Parathyroid adenoma (tissue), 2 donors: ENCODE measurements at regions not wholly inside any gene's neighbourhood (a gene's known extent, or its start where the extent isn't known, plus 50 kb on each side); places are given as distances from the start of the nearest gene placed in this dataset.

Experiments used
- H2AFZ ChIP-seq: fragments of 300-600 bp; sonication (generic); one replicate; pipeline ENCODE4 v1.7.0; 2017; ENCODE audit warnings: antibody characterized with exemption, mild to moderate bottlenecking
- H3K27ac ChIP-seq: fragments of 300-600 bp; sonication (generic); one replicate; pipeline ENCODE4 v1.7.0; 2017
- H3K27me3 ChIP-seq: fragments of 300-600 bp; sonication (generic); one replicate; pipeline ENCODE4 v1.7.0; 2017; ENCODE audit warnings: low read length; ENCODE audit not compliant: control insufficient read depth, insufficient read depth
- H3K36me3 ChIP-seq: fragments of 300-600 bp; sonication (generic); one replicate; pipeline ENCODE4 v1.7.0; 2017; ENCODE audit warnings: low read length; ENCODE audit not compliant: control insufficient read depth, insufficient read depth
- H3K4me1 ChIP-seq: fragments of 300-600 bp; sonication (generic); one replicate; pipeline ENCODE4 v1.7.0; 2017; ENCODE audit warnings: control low read depth
- H3K4me2 ChIP-seq: fragments of 300-600 bp; sonication (generic); one replicate; pipeline ENCODE4 v1.7.0; 2017; ENCODE audit warnings: low read length
- H3K4me3 ChIP-seq: fragments of 300-600 bp; sonication (generic); one replicate; pipeline ENCODE4 v1.7.0; 2017; ENCODE audit warnings: low read depth, low read length
- H3K79me2 ChIP-seq: fragments of 300-600 bp; sonication (generic); one replicate; pipeline ENCODE4 v1.7.0; 2017; ENCODE audit warnings: control low read depth
- H3K9ac ChIP-seq: fragments of 300-600 bp; sonication (generic); one replicate; pipeline ENCODE4 v1.7.0; 2017; ENCODE audit warnings: mild to moderate bottlenecking
- H3K9me3 ChIP-seq: fragments of 300-600 bp; sonication (generic); one replicate; pipeline ENCODE4 v1.7.0; 2017; ENCODE audit warnings: low read length; ENCODE audit not compliant: control insufficient read depth
- TF ChIP-seq, protein P1 (sequence below): fragments of 300-600 bp; sonication (generic); IDR thresholded peaks from one replicate; pipeline ENCODE4 v1.7.0; 2017; ENCODE audit warnings: antibody characterized with exemption, mild to moderate bottlenecking
- donor health status: primary hyperparathyroidism.

DNA sequence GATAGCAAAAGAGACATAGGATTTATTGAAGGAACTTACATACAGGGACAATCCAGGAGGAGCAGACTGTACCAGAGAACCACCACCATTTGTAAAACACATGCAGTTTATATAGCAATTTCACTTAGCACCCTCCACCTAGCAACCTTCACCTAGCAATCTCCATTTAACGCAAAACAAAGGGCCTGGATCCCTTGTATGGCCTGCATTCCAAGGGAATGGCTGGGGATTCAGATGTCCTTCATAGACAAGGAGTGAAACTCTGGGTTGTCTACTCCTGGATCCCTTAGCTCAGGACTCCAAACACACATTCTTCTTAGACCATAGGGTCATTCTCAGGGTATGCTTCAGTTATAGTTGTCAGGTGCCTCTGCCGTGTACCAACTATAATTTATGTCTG lies 1324.9 kb downstream of the HACE1 start:
- no peaks in the 10 kb centered on the region for H3K27me3 ChIP-seq
- H3K4me2 ChIP-seq: no peak overlapping the region
- no peak overlapping the region for H3K9ac ChIP-seq
- no peaks in the 10 kb centered on the region for H3K9me3 ChIP-seq
- H3K4me3 ChIP-seq: no peak overlapping the region
- H3K27ac ChIP-seq: no peak overlapping the region
- H3K4me1 ChIP-seq: no peaks in the 10 kb centered on the region
- TF ChIP-seq, protein P1, sequence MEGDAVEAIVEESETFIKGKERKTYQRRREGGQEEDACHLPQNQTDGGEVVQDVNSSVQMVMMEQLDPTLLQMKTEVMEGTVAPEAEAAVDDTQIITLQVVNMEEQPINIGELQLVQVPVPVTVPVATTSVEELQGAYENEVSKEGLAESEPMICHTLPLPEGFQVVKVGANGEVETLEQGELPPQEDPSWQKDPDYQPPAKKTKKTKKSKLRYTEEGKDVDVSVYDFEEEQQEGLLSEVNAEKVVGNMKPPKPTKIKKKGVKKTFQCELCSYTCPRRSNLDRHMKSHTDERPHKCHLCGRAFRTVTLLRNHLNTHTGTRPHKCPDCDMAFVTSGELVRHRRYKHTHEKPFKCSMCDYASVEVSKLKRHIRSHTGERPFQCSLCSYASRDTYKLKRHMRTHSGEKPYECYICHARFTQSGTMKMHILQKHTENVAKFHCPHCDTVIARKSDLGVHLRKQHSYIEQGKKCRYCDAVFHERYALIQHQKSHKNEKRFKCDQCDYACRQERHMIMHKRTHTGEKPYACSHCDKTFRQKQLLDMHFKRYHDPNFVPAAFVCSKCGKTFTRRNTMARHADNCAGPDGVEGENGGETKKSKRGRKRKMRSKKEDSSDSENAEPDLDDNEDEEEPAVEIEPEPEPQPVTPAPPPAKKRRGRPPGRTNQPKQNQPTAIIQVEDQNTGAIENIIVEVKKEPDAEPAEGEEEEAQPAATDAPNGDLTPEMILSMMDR: no peak
- H3K79me2 ChIP-seq: no peaks in the 10 kb centered on the region
- H3K36me3 ChIP-seq: no peaks in the 10 kb centered on the region
- no peak overlapping the region for H2AFZ ChIP-seq

DNA sequence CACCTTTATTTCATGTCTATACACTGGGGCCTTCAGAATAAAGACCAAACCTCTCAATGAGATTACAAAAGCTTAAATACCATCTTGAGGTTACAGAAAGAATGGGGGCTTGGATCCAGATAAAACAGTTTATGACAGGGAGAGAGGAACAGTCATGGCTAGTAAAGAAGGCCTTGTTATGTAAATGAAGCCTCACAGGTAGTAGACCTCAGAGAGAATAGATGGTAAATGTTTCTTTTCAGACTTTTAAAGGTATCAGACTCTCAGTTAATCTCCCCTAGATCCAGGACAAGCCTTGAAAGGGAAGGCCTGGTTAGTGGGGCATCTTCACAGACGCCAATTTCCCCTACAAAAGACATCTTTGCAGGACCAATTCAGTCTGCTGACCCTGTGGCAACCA lies 1325.6 kb downstream of the HACE1 start:
- no peaks in the 10 kb centered on the region for H3K9me3 ChIP-seq
- TF ChIP-seq, protein P1: no peak
- H2AFZ ChIP-seq: no peak overlapping the region
- H3K79me2 ChIP-seq: no peaks in the 10 kb centered on the region
- no peak overlapping the region for H3K4me3 ChIP-seq
- H3K27me3 ChIP-seq: no peaks in the 10 kb centered on the region
- H3K36me3 ChIP-seq: no peaks in the 10 kb centered on the region
- no peak overlapping the region for H3K27ac ChIP-seq
- no peaks in the 10 kb centered on the region for H3K4me1 ChIP-seq
- H3K4me2 ChIP-seq: no peak overlapping the region
- H3K9ac ChIP-seq: no peak overlapping the region

DNA sequence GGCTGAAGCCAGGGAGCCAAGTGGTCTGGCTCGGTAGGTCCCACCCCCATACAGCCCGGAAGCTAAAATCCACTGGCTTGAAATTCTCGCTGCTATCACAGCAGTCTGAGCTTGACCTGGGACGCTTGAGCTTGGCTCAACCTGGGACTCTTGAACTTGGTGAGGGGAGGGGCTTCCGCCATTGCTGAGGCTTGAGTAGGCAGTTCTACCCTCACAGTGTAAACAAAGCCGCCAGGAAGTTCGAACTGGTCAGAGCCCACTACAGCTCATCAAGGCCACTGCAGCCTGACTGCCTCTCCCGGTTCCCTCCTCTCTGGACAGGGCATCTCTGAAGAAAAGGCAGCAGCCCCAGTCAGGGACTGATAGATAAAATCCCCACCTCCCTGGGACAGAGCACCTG lies 1337.7 kb downstream of the HACE1 start:
- TF ChIP-seq, protein P1: no peak
- Histone ChIP-seq H3K4me3 (no peak overlapping the region), H2AFZ (no peak overlapping the region), H3K27ac (no peak overlapping the region), H3K9me3 (no peaks in the 10 kb centered on the region), H3K9ac (no peak overlapping the region), H3K36me3 (no peaks in the 10 kb centered on the region), H3K79me2 (no peaks in the 10 kb centered on the region), H3K4me1 (no peaks in the 10 kb centered on the region), H3K27me3 (no peaks in the 10 kb centered on the region), H3K4me2 (no peak overlapping the region)

DNA sequence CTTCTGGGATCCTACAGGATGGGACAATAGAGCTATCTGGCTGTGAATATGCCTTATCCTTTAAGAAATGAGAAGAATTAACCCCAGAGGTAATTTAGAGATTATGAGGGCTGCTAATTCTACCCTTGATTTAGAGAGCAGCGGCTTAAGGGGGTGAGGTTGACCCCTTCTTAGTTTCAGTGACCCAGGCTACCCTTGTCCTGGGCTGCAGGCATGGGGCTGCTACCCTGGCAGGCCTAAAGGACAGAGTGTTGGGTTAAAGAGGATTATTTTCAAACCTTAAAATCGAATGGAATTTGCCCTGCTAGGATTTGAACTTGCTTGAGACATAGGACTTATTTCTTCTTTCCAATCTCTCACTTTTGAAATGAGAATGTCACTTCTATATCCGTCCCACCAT lies 1343.4 kb downstream of the HACE1 start:
- TF ChIP-seq, protein P1: no peak
- Histone ChIP-seq H3K9ac (no peak overlapping the region), H3K4me2 (no peak overlapping the region), H3K9me3 (no peaks in the 10 kb centered on the region), H3K27me3 (no peaks in the 10 kb centered on the region), H3K4me1 (no peaks in the 10 kb centered on the region), H2AFZ (no peak overlapping the region), H3K36me3 (no peaks in the 10 kb centered on the region), H3K4me3 (no peak overlapping the region), H3K27ac (no peak overlapping the region), H3K79me2 (no peaks in the 10 kb centered on the region)

DNA sequence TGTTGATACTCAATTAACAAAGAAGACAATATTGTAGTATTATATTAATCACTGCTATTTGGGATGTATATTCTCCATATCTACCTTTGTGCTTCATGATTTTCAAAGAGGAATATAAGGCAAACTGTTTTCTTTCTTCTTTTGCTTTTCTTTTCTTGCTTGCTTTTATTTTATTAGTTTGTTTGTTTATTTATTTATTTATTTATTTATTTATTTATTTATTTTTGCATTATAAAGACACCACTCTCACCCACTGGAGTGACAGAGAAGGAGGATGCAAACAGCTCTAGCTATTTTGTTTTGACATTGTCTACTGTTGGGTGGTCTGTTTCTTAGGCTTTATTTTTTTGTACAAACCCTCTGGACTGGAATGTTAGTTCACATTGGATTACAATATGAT lies 1352.7 kb downstream of the HACE1 start:
- Histone ChIP-seq H3K79me2 (no peaks in the 10 kb centered on the region), H3K9ac (no peak overlapping the region), H3K9me3 (no peaks in the 10 kb centered on the region), H3K27ac (no peak overlapping the region), H2AFZ (no peak overlapping the region), H3K36me3 (no peaks in the 10 kb centered on the region), H3K4me2 (no peak overlapping the region), H3K4me3 (no peak overlapping the region), H3K27me3 (no peaks in the 10 kb centered on the region), H3K4me1 (no peaks in the 10 kb centered on the region)
- TF ChIP-seq, protein P1: no peak
